Lung (tissue), 11 donors: ENCODE measurements at regions not wholly inside any gene's neighbourhood (a gene's known extent, or its start where the extent isn't known, plus 50 kb on each side); places are given as distances from the start of the nearest gene placed in this dataset.
A peak's percentile ranks its signal among the peaks of the same experiment; 100 is the strongest.

Experiments
- ATAC-seq: fragments of 200-7000 bp; cut with Tn5 transposase; one replicate; pipeline ENCODE4 v1.9.1; 2020; ENCODE audit warnings: moderate number of reproducible peaks; ENCODE audit not compliant: insufficient read depth, low FRiP score
- DNase-seq, 3 donors: peaks; one replicate each; pipeline ENCODE4 v3.0.0-alpha.2; 2013 to 2017
- H3K27ac ChIP-seq, 2 donors: one replicate each; pipeline ENCODE4 v1.5.1; 2013; ENCODE audit warnings: mild to moderate bottlenecking in 2 of 2, moderate library complexity in 2 of 2, control low read depth in 1 of 2, inconsistent platforms in 1 of 2, low read depth in 1 of 2, low read length in 1 of 2
- H3K27me3 ChIP-seq, 3 donors: one replicate each; pipeline ENCODE4 v1.5.1; 2013; ENCODE audit warnings: low read length in 2 of 3; ENCODE audit not compliant: control insufficient read depth in 3 of 3, insufficient read depth in 3 of 3
- H3K36me3 ChIP-seq, 4 donors: one replicate each; pipeline ENCODE4 v1.5.1; 2013; ENCODE audit warnings: low read length in 4 of 4, mild to moderate bottlenecking in 1 of 4, moderate library complexity in 1 of 4; ENCODE audit not compliant: control insufficient read depth in 4 of 4, insufficient read depth in 4 of 4
- H3K4me1 ChIP-seq, 5 donors: one replicate each; pipeline ENCODE4 v1.5.1; 2013; ENCODE audit warnings: low read length in 5 of 5, mild to moderate bottlenecking in 2 of 5, moderate library complexity in 1 of 5; ENCODE audit not compliant: control insufficient read depth in 5 of 5, insufficient read depth in 5 of 5
- H3K4me3 ChIP-seq: one replicate; pipeline ENCODE4 v1.5.1; 2013; ENCODE audit warnings: mild to moderate bottlenecking, control low read depth, moderate library complexity
- H3K9ac ChIP-seq, 2 donors: one replicate each; pipeline ENCODE4 v1.5.1; 2013; ENCODE audit warnings: low read length in 2 of 2, control low read depth in 1 of 2; ENCODE audit not compliant: insufficient read depth in 1 of 2
- H3K9me3 ChIP-seq, 4 donors: one replicate each; pipeline ENCODE4 v1.5.1; 2013; ENCODE audit warnings: low read length in 3 of 4, mild to moderate bottlenecking in 1 of 4, moderate library complexity in 1 of 4; ENCODE audit not compliant: control insufficient read depth in 4 of 4, insufficient read depth in 3 of 4
- WGBS, 2 donors: extraction: QIAGEN DNeasy Blood & Tissue Kit; methylation state at CpG; one replicate each; pipeline ENCODE4 v1.1.7; 2013; 5-methylcytosine and 5-hydroxymethylcytosine counted together
- TF ChIP-seq, protein P1 (sequence below): IDR thresholded peaks from 2 replicates; pipeline ENCODE4 v1.5.1; 2012; ENCODE audit warnings: mild to moderate bottlenecking; ENCODE audit errors: control extremely low read depth, extremely low read depth
- donor health status: control.
- donor health status: control.
- donor health status: Bipolar disorder and iron deficiency.
- donor health status: healthy.
- donor health status: DM: yes; HTN: yes; CAD: no.

GRCh38 chr7:26520483-26520882 lies 228.8 kb downstream of the SNX10 start:
- peaks cover 0 to 4% (median 0%) of the 10 kb centered on the region in 4 donors for H3K9me3 ChIP-seq
- H3K27me3 ChIP-seq, result peaks cover 0 to 2% (median 0%) of the 10 kb centered on the region in 3 donors
- no peak overlapping the region for H3K4me3 ChIP-seq
- TF ChIP-seq, protein P1, sequence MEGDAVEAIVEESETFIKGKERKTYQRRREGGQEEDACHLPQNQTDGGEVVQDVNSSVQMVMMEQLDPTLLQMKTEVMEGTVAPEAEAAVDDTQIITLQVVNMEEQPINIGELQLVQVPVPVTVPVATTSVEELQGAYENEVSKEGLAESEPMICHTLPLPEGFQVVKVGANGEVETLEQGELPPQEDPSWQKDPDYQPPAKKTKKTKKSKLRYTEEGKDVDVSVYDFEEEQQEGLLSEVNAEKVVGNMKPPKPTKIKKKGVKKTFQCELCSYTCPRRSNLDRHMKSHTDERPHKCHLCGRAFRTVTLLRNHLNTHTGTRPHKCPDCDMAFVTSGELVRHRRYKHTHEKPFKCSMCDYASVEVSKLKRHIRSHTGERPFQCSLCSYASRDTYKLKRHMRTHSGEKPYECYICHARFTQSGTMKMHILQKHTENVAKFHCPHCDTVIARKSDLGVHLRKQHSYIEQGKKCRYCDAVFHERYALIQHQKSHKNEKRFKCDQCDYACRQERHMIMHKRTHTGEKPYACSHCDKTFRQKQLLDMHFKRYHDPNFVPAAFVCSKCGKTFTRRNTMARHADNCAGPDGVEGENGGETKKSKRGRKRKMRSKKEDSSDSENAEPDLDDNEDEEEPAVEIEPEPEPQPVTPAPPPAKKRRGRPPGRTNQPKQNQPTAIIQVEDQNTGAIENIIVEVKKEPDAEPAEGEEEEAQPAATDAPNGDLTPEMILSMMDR, result no peak
- peaks cover 0 to 13% (median 0%) of the 10 kb centered on the region in 5 donors for H3K4me1 ChIP-seq
- no peaks in the 10 kb centered on the region for H3K36me3 ChIP-seq
- no peak overlapping the region for H3K9ac ChIP-seq
- WGBS, 2 donors, result 75 to 79% methylated on average over 3 of the region's 3 CpGs
- ATAC-seq, result no peak
- DNase-seq, result peak in 1 of 3 donors; percentile 15
- H3K27ac ChIP-seq, result no peak overlapping the region

DNA sequence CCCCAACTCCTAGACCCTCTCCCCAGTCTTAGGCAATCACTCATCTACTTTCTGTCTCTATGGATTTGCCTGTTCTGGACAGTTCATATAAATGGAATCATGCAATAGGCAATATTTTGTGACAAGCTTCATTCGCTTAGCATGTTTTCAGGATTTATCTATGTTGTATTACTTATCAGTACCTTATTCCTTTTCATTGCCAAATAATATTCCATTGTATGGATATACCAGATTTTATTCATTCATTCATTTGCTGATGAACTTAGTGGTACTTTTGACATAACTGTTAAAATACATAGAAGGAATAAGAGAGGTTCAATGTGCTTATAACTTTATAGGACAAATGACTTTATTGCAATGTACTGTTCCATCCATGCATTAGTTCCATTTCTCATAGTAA lies 231.0 kb downstream of the SNX10 start:
- H3K27ac ChIP-seq, result no peak overlapping the region
- no peak for DNase-seq
- no peak overlapping the region for H3K4me3 ChIP-seq
- peaks cover 0 to 2% (median 0%) of the 10 kb centered on the region in 3 donors for H3K27me3 ChIP-seq
- H3K9ac ChIP-seq, result no peak overlapping the region
- H3K4me1 ChIP-seq, result peaks cover 0 to 13% (median 0%) of the 10 kb centered on the region in 5 donors
- 98 to 100% methylated on average over 1 of the region's 1 CpG for WGBS, 2 donors
- H3K36me3 ChIP-seq, result no peaks in the 10 kb centered on the region
- TF ChIP-seq, protein P1, result no peak
- H3K9me3 ChIP-seq, result peaks cover 0 to 2% (median 0%) of the 10 kb centered on the region in 4 donors
- no peak for ATAC-seq

DNA sequence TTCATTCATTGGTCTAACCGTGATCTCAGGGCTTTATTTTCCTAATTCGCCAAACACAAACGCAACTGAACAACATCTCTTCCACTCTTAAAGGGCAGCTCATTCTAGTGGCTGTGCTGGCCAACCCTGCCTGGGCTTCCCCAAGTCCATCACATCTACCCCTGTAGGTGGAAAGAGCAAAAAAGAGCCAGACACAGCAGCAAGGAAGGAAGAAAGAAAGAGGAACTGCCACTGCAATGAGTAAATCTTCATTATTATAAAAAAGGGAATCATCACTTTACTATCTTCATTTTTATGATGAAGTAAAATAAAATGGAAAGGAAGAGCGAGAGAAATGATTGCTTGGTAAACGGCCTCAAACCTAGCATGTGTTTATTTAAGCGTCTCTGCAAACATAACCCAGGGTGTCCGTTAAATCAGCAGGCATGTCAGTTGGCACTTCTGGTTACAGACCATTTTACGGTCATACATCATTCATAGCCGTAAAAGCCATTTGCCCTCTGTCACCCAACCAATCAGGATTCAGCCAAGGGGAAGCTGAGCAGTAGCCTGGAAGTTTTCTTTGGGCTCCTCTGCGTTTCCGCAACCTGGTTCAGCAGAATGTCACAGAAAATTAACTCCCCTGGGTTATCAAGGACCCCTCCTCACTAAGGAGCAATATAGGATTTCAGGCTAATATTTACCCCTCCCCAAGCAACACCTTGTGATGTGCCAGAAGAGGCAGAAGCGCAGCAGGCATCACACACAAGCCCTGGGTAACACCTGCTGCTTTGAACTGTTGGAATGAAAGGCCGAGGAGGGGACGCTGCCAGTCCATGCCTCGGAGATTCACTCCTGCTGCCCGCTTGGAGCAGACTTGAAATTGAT lies 234.0 kb downstream of the SNX10 start:
- H3K27ac ChIP-seq, result no peak overlapping the region
- TF ChIP-seq, protein P1, result no peak
- peaks cover 0 to 4% (median 0%) of the 10 kb centered on the region in 5 donors for H3K4me1 ChIP-seq
- peaks cover 0 to 2% (median 0%) of the 10 kb centered on the region in 4 donors for H3K9me3 ChIP-seq
- no peak overlapping the region for H3K4me3 ChIP-seq
- WGBS, 2 donors, result 59 to 69% methylated on average over 16 of the region's 16 CpGs
- DNase-seq, result no peak
- no peak overlapping the region for H3K9ac ChIP-seq
- no peak for ATAC-seq
- no peaks in the 10 kb centered on the region for H3K27me3 ChIP-seq
- no peaks in the 10 kb centered on the region for H3K36me3 ChIP-seq
